ENCODE measurements at regions not wholly inside any gene's neighbourhood (a gene's known extent, or its start where the extent isn't known, plus 50 kb on each side); places are given as distances from the start of the nearest gene placed in this dataset.

GRCh38 chr4:139611391-139611790 lies 54.2 kb upstream of the MGST2 start:
- 82 to 96% (median 92%) methylated on average over 3 of the region's 3 CpGs for WGBS, 4 donors
- Histone ChIP-seq H3K4me3 (no peak overlapping the region), H3K27me3 (no peaks in the 10 kb centered on the region), H3K9me3 (replicated peaks in 1 of 3) (no peaks in the 10 kb centered on the region), H3K4me1 (replicated peaks in 1 of 2) (no peaks in the 10 kb centered on the region), H3K36me3 (replicated peaks in 1 of 2) (no peaks in the 10 kb centered on the region), H3K27ac (no peak overlapping the region)
- intact Hi-C loops (cut with DNase I) = no loop called here
- DNase-seq = no peak
- TF ChIP-seq CTCF (IDR thresholded peaks at IDR 0.05) (no peak), POLR2A (IDR thresholded peaks at IDR 0.05) (no peak)

GRCh38 chr4:139609647-139610046 lies 53.6 kb upstream of the SETD7 start:
- no peaks in the 10 kb centered on the region for H3K9me3 ChIP-seq (replicated peaks in 1 of 3)
- H3K27me3 ChIP-seq = no peaks in the 10 kb centered on the region
- no peak overlapping the region for H3K4me3 ChIP-seq
- TF ChIP-seq CTCF (IDR thresholded peaks at IDR 0.05) (no peak), POLR2A (IDR thresholded peaks at IDR 0.05) (no peak)
- intact Hi-C loops (cut with DNase I) = loop anchor here in 1 of 2 donors (5.0 kb wide), 1 partner anchor 38 kb away; no protein-coding TSS in a partner anchor
- H3K4me1 ChIP-seq (replicated peaks in 1 of 2) = no peaks in the 10 kb centered on the region
- DNase-seq = no peak
- H3K27ac ChIP-seq = no peak overlapping the region
- no peaks in the 10 kb centered on the region for H3K36me3 ChIP-seq (replicated peaks in 1 of 2)

- no peaks in the 10 kb centered on the region for H3K36me3 ChIP-seq (replicated peaks in 1 of 2)
- no peak overlapping the region for H3K27ac ChIP-seq
- TF ChIP-seq CTCF (IDR thresholded peaks at IDR 0.05) (no peak), POLR2A (IDR thresholded peaks at IDR 0.05) (no peak)
- DNase-seq = no peak
- no peaks in the 10 kb centered on the region for H3K9me3 ChIP-seq (replicated peaks in 1 of 3)
- no peaks in the 10 kb centered on the region for H3K4me1 ChIP-seq (replicated peaks in 1 of 2)
- intact Hi-C loops (cut with DNase I) = loop anchor here in 1 of 2 donors (5.0 kb wide), 1 partner anchor 40 kb away; no protein-coding TSS in a partner anchor
- no peaks in the 10 kb centered on the region for H3K27me3 ChIP-seq
- no peak overlapping the region for H3K4me3 ChIP-seq
- 60 to 80% (median 64%) methylated on average over 3 of the region's 3 CpGs for WGBS, 4 donors
Measured at GRCh38 chr4:139607502-139608060, 51.6 kb upstream of the SETD7 start.

GRCh38 chr4:139606579-139607501 lies 50.8 kb upstream of the SETD7 start:
- intact Hi-C loops (cut with DNase I) = loop anchor here in 1 of 2 donors (5.0 kb wide), 1 partner anchor 40 kb away; no protein-coding TSS in a partner anchor
- Histone ChIP-seq H3K9me3 (replicated peaks in 1 of 3) (no peaks in the 10 kb centered on the region), H3K27ac (no peak overlapping the region), H3K4me3 (peak overlapping the region in 1 of 4 donors; percentile 30), H3K36me3 (replicated peaks in 1 of 2) (no peaks in the 10 kb centered on the region), H3K4me1 (replicated peaks in 1 of 2) (no peaks in the 10 kb centered on the region), H3K27me3 (no peaks in the 10 kb centered on the region)
- DNase-seq = no peak
- 60 to 64% (median 63%) methylated on average over 18 of the region's 18 CpGs for WGBS, 4 donors
- TF ChIP-seq CTCF (IDR thresholded peaks at IDR 0.05) (peak in 2 of 6 experiments; percentile 13 to 25), POLR2A (IDR thresholded peaks at IDR 0.05) (no peak)

Measured in adrenal gland (tissue), 9 donors.